ENCODE measurements at regions not wholly inside any gene's neighbourhood (a gene's known extent, or its start where the extent isn't known, plus 50 kb on each side); places are given as distances from the start of the nearest gene placed in this dataset.
"Not testable (repeated sequence)": the region's sequence is repeated elsewhere in the genome, so short reads cannot be mapped to it uniquely, and the experiment has no call there.

DNA sequence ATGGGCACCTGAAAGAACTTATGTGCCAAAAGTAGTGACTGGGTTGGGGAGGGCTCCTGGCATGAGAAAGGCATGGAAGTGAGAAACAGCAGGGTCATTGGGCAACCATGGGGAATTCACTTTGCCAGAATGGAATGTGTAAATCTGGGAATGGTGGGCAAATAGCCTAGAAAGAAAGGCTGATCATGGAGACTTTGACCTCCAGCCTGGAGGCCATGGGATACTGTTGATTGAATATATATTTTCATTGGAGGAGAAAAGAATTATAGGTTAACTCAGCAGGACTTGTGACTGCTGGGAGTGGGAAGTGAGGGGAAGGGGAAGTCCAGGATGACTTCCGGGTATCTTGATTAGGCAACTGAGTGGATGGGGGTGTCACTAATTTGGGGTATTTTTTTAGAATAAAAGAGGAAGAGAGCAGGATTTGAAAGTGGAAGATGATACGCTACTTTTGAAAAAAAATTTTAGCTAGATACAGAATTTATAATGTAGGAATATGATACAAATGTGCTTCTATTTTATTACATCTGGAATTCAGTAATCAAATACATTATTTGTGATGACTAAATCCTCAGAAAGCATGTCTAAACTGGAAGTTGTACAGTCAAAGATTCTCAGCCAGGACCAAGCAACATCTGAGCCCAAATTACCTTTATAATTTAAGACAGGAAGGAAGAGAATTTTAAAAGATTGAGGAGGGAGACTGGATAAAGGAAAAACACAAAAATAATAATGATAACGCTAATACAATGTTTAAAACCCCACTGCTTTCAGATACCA, 116.2 kb downstream of the GATA6 start:
- Histone ChIP-seq H3K27ac (peak overlapping the region; percentile 66 to 77 (median 70)), H3K36me3 (no peaks in the 10 kb centered on the region), H3K27me3 (no peaks in the 10 kb centered on the region), H3K9me3 (no peaks in the 10 kb centered on the region), H3K4me1 (peaks cover 0 to 42% (median 27%) of the 10 kb centered on the region in 4 donors), H3K4me3 (no peak overlapping the region)
- no peak for DNase-seq
- intact Hi-C loops (cut with DNase I; ENCODE audit: low total_unique reads) (no loop called here), in situ Hi-C loops (cut with MboI; ENCODE audit: low pct_ligation_motif_present in 1 of 4, low pct_unique_long_range_greater_than_20kb in 1 of 4, low sequenced_read_pairs in 3 of 4) (no loop called here)
- 55 to 62% methylated on average over 3 of the region's 3 CpGs for WGBS, 2 donors (ENCODE audit: low coverage in 1 of 2)
- no peak for TF ChIP-seq POLR2AphosphoS5 (IDR thresholded peaks at IDR 0.05)
- TF ChIP-seq, protein P1, sequence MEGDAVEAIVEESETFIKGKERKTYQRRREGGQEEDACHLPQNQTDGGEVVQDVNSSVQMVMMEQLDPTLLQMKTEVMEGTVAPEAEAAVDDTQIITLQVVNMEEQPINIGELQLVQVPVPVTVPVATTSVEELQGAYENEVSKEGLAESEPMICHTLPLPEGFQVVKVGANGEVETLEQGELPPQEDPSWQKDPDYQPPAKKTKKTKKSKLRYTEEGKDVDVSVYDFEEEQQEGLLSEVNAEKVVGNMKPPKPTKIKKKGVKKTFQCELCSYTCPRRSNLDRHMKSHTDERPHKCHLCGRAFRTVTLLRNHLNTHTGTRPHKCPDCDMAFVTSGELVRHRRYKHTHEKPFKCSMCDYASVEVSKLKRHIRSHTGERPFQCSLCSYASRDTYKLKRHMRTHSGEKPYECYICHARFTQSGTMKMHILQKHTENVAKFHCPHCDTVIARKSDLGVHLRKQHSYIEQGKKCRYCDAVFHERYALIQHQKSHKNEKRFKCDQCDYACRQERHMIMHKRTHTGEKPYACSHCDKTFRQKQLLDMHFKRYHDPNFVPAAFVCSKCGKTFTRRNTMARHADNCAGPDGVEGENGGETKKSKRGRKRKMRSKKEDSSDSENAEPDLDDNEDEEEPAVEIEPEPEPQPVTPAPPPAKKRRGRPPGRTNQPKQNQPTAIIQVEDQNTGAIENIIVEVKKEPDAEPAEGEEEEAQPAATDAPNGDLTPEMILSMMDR (IDR thresholded peaks at IDR 0.05) = no peak
- no peak for TF ChIP-seq EP300 (IDR thresholded peaks at IDR 0.05; ENCODE audit: low read depth)
- TF ChIP-seq POLR2A (IDR thresholded peaks at IDR 0.05) = no peak

DNA sequence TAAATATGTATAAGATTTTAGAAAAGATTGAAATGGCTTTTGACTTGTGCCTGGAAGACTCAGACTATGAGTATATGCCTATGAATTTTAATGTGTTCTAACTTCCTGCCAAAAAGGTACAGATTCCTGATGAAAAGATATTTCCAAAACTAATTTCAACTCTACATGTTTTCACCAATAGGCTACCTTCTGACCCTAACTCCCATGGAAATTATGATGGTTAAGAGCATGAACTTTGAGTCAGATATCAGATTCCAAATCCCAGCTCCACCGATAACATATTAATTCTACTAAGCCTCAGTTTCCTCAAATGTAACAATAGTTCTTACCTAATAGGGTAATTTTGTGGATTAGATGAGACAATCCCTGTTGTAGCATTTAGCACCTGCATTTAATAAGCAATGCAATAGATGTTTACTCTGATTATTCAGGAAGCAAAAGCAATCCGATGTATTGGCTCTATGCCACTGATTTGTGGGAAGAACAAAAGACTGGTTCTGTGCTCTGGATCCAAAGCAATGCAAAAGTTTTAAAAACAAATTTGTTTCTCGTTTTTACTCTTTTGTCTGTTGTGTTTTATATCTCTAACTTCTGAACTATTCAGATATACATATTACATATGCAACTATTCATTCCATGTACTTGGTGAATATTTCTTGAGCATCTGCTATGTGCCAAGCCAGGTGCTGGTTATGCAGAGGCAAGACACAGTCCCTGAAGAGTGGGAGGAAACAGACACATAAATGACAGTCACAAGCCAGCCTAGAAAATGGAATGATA, 115.4 kb downstream of the GATA6 start:
- H3K9me3 ChIP-seq = no peaks in the 10 kb centered on the region
- intact Hi-C loops (cut with DNase I; ENCODE audit: low total_unique reads) = no loop called here
- no peaks in the 10 kb centered on the region for H3K27me3 ChIP-seq
- no peak overlapping the region for H3K4me3 ChIP-seq
- peaks cover 0 to 42% (median 27%) of the 10 kb centered on the region in 4 donors for H3K4me1 ChIP-seq
- no peaks in the 10 kb centered on the region for H3K36me3 ChIP-seq
- DNase-seq = no peak
- WGBS, 2 donors (ENCODE audit: low coverage in 1 of 2) = 52 to 58% methylated on average over 3 of the region's 3 CpGs
- TF ChIP-seq POLR2AphosphoS5 (IDR thresholded peaks at IDR 0.05) (no peak), EP300 (IDR thresholded peaks at IDR 0.05; ENCODE audit: low read depth) (no peak), POLR2A (IDR thresholded peaks at IDR 0.05) (no peak)
- TF ChIP-seq, protein P1 (IDR thresholded peaks at IDR 0.05) = no peak
- peak overlapping the region in 1 of 4 donors; percentile 26 for H3K27ac ChIP-seq
- in situ Hi-C loops (cut with MboI; ENCODE audit: low pct_ligation_motif_present in 1 of 4, low pct_unique_long_range_greater_than_20kb in 1 of 4, low sequenced_read_pairs in 3 of 4) = no loop called here

DNA sequence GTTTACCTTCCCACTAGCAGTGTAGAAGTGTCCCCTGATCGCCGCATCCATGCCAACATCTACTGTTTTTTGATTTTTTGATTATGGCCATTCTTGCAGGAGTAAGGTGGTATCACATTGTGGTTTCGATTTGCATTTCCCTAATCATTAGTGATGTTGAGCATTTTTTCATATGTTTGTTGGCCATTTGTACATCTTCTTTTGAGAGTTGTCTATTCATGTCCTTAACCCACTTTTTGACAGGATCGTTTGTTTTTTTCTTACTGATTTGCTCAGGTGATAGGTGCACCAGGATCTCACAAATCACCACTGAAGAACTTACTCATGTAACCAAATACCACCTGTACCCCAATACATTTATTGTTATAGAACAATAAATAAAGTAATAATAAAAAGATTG, 114.5 kb downstream of the GATA6 start:
- H3K36me3 ChIP-seq; H3K9me3 ChIP-seq; intact Hi-C loops (cut with DNase I; ENCODE audit: low total_unique reads); H3K4me3 ChIP-seq; H3K27me3 ChIP-seq; in situ Hi-C loops (cut with MboI; ENCODE audit: low pct_ligation_motif_present in 1 of 4, low pct_unique_long_range_greater_than_20kb in 1 of 4, low sequenced_read_pairs in 3 of 4); DNase-seq: not testable (repeated sequence)
- WGBS, 2 donors (ENCODE audit: low coverage in 1 of 2) = 84 to 95% methylated on average over 4 of the region's 4 CpGs
- Histone ChIP-seq H3K27ac (peak overlapping the region in 3 of 4 donors; percentile 75 to 86 (median 79)), H3K4me1 (peaks cover 0 to 42% (median 27%) of the 10 kb centered on the region in 4 donors)

DNA sequence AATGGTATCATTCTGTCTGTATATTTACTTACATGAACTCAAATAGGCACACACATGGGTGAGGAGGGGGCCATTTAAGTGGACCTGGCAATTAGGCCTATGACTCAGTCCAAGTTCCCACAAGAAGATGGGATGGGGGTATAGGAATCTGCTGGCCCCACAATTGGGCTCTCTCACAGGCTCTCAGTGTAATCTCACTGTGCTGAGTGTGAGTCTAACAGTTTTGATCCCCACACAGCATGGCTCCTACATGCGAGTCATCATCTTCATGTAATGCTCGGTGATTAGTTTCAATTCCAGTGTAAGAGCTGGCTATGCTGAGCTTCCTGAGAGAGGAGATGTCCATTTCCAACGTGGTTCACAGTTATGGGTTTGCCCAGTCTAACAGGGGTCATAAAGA, 114.0 kb downstream of the GATA6 start:
- Histone ChIP-seq H3K4me3 (no peak overlapping the region), H3K27ac (peak overlapping the region; percentile 64 to 86 (median 77)), H3K36me3 (no peaks in the 10 kb centered on the region), H3K4me1 (peaks cover 0 to 42% (median 27%) of the 10 kb centered on the region in 4 donors), H3K27me3 (no peaks in the 10 kb centered on the region), H3K9me3 (no peaks in the 10 kb centered on the region)
- WGBS, 2 donors (ENCODE audit: low coverage in 1 of 2) = 73% methylated on average over 3 of the region's 3 CpGs; no CpG with 5 or more reads in 1 of the 2 donors
- intact Hi-C loops (cut with DNase I; ENCODE audit: low total_unique reads) = no loop called here
- TF ChIP-seq POLR2A (IDR thresholded peaks at IDR 0.05) (no peak), EP300 (IDR thresholded peaks at IDR 0.05; ENCODE audit: low read depth) (no peak), POLR2AphosphoS5 (IDR thresholded peaks at IDR 0.05) (no peak)
- TF ChIP-seq, protein P1 (IDR thresholded peaks at IDR 0.05) = no peak
- no peak for DNase-seq
- in situ Hi-C loops (cut with MboI; ENCODE audit: low pct_ligation_motif_present in 1 of 4, low pct_unique_long_range_greater_than_20kb in 1 of 4, low sequenced_read_pairs in 3 of 4) = no loop called here

All from transverse colon (tissue), 4 donors.